GM12892 (cell line): ENCODE measurements at regions not wholly inside any gene's neighbourhood (a gene's known extent, or its start where the extent isn't known, plus 50 kb on each side); places are given as distances from the start of the nearest gene placed in this dataset.
"Not testable (repeated sequence)": the region's sequence is repeated elsewhere in the genome, so short reads cannot be mapped to it uniquely, and the experiment has no call there.

Experiments
- DNase-seq: peaks from one replicate; pipeline ENCODE4 v3.0.0; 2011; ENCODE audit not compliant: insufficient read length
- FAIRE-seq: peaks from 2 replicates; lab custom pipeline; 2011; peaks lifted over from hg19 to GRCh38; lab: Jason Lieb, UNC
- POLR2A ChIP-seq: IDR thresholded peaks from 2 replicates; pipeline ENCODE4 v1.6.1; 2011; ENCODE audit warnings: low read depth, low read length, control low read depth
- POLR2AphosphoS5 ChIP-seq: IDR thresholded peaks from 2 replicates; pipeline ENCODE4 v1.6.1; 2011; ENCODE audit warnings: low read depth, low read length, control low read depth
- TAF1 ChIP-seq: IDR thresholded peaks from 2 replicates; pipeline ENCODE4 v1.6.1; 2011; ENCODE audit warnings: low read depth, mild to moderate bottlenecking, control low read depth, low read length, borderline replicate concordance

DNA sequence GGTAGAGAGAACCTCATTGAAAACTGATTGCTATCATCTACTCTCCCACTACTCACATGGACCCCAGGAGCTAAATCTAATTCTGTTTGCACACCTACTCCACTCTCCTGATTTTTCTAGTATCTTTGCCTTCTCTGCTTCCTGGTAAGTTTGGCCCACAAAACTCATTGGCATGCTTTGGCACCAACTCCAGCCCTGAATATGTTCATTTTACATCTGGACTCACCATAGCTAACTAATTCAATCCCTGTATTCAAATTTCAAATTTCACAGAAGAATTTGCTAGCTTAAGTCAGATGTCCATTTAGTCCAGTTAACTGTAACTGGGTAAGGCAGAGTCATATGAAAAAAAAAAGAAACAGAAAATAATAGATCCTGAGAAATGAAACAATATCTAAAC is 442.1 kb downstream of the SUCLG1 start:
- DNase-seq (no peak), FAIRE-seq (no peak)
- TF ChIP-seq POLR2A (no peak), POLR2AphosphoS5 (no peak), TAF1 (no peak)

DNA sequence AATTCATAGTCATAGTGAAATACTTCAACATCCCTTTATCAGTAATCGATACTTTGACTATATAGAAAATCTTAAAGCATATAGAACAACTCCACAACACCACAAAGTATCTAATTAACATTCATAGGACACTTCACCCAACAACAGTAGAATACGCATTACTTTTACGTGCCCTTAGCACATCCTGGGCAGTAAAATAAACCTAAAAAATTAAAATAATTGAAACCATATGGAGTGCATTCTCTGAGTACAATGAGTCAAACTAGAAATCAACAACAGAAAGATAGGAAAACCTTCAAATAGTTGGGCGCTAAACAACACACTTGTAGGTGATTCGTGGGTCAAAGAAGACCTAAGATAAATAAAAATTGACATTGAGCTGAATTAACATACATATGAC is 442.9 kb downstream of the SUCLG1 start:
- DNase-seq (no peak), FAIRE-seq (no peak)
- TF ChIP-seq POLR2A, result no peak
- no peak for TF ChIP-seq POLR2AphosphoS5
- TF ChIP-seq TAF1, result no peak

DNA sequence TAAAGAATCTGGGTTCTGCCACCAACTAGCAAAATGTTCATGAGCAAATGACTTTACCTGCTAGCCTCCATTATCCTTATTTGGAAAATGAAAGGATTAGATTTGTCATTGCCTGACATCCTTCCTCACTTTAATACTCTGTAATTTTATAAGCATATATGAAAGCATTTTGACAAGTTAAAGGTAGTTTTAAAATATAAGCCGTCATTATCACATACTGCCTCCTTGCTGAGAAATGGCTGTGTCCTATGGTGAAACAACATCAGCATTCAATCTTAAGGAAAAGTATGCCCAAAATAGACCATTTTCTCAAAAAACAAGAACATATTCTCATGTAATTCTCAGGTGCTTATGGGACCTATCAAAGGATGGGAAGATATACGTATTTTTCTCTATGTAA is 461.2 kb downstream of the SUCLG1 start:
- TF ChIP-seq POLR2A (no peak), TAF1 (no peak), POLR2AphosphoS5 (no peak)
- FAIRE-seq (no peak), DNase-seq (no peak)

DNA sequence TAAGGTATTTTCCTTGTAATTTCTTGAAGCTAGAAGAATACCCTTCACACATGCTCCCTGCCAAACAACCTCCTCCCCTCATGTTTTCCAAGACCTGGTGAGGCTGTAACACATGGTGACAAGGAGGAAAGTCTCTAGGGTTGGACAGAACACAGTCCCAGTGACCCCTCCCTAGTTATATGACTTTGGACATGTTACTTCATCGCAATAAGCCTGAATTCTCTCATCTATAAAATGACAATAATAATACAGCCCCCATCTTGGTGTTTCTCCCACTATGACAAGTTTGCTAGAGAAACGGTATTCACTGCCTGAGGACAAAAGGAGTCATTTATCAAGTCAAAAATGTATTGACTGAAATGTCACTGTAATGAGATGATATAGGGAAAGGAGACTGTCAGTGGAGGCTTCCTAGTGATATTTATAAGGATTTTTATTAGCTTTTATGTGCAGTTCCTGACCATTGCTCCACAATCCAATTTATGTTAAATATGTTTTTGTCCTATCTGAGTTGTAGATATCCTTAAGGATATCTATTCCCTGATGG is 464.4 kb downstream of the SUCLG1 start:
- DNase-seq, result no peak
- FAIRE-seq, result no peak
- TF ChIP-seq POLR2AphosphoS5, result no peak
- TF ChIP-seq TAF1, result no peak
- TF ChIP-seq POLR2A, result no peak

DNA sequence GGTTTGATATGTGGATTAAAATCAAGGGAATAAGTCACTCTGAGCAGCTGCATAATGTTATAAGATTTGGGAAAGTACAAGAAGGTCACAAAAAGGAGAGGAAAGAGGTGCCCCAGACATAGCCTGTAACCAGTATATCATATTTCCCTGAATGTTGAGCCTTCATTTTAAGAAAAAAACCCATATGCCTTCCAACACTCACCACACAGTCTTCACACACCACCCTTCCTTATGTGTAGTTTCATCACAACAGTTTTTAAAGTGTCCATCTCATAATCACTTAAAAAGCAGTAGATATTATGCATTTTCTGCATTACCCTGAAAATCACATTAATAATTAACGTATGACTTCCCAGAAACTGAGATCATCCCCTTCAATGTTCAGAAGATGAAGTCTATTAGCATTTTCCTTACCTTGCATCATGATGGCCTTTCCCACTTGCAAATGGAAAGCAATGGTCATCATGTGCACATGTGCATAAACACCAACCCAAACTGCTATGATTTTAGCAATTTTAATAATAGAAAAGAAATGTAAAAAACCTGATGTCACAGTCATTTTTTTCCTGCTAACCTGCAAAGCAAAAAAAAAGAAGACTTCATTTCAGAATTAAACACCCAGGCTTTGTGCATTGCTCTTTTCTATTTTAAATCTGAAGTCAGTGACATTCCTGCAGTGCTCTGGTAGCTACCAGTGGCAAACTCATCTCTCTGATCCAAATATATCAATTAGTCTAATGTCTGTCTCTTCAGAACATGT is 465.0 kb downstream of the SUCLG1 start:
- TF ChIP-seq POLR2AphosphoS5 (no peak), TAF1 (no peak), POLR2A (no peak)
- FAIRE-seq (no peak), DNase-seq (no peak)

DNA sequence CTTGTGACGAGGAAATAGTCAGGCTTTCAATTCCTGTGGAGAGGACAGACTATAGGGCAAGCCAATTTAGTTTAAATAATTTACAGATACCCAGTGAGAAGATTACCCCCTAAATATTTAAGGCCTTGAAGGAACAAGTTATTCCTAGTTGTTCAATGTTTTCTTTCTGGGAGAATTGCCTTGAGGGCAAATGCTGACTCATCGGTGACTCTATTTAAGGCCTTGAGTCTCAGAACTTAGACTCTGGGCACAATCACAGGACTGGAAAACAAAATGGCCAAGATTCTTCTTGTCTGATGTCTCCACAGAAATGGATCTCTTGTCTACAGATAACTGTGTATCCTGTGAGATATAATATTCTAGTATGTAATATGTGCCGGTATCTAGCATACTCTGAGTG is 467.1 kb downstream of the SUCLG1 start:
- FAIRE-seq, result no peak
- TF ChIP-seq POLR2AphosphoS5 (no peak), TAF1 (no peak), POLR2A (no peak)
- no peak for DNase-seq

DNA sequence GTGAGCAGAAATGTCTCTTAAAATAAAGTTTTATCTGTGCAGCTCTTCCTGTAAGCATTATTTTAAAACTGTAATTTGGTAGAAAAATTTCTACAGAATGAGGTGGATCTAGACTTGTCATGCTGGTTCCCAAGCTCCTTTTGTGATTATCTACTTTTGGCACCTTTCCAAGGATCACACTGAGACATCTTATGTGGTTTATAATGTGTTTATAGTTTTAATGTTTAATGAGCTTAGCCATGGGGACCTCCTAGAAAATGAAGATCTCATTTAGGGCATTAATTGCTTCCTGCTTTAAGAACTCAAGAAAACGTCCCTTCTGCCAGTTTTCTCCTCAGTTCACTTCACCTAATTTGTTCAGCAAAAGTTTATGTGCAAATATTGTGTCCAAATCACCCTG is 468.4 kb downstream of the SUCLG1 start:
- FAIRE-seq (no peak), DNase-seq (no peak)
- TF ChIP-seq POLR2A (no peak), POLR2AphosphoS5 (no peak)

DNA sequence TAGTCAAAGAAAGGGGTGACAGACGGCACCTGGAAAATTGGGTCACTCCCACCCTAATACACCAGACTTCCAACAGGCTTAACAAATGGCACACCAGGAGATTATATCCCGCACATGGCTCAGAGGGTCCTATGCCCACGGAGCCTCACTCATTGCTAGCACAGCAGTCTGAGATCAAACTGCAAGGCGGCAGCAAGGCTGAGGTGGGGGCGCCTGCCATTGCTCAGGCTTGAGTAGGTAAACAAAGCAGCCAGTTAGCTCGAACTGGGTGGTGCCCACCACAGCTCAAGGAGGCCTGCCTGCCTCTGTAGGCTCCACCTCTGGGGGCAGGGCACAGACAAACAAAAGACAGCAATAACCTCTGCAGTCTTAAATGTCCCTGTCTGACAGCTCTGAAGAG is 482.5 kb downstream of the SUCLG1 start:
- DNase-seq, FAIRE-seq: not testable (repeated sequence)

DNA sequence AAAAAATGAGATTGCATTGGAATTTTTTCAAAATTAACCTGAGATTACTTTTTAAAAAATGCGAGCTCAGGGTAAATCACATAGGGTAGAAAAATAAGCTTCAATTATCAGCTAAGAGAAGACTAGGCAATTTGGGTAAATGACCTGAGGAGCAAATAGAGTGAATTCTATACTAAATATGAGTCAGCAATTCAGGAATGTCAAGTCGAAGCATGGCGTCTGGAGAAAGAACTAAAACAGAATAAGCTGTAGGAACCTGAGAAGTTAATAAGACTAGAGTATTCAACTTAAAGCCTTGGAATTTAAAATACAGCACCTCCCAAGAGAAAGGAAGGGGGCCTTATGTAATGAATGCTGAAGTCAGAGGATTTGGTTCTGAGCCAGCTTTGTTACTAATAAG is 487.0 kb downstream of the SUCLG1 start:
- FAIRE-seq, result no peak
- DNase-seq, result no peak
- no peak for TF ChIP-seq POLR2AphosphoS5
- no peak for TF ChIP-seq POLR2A

DNA sequence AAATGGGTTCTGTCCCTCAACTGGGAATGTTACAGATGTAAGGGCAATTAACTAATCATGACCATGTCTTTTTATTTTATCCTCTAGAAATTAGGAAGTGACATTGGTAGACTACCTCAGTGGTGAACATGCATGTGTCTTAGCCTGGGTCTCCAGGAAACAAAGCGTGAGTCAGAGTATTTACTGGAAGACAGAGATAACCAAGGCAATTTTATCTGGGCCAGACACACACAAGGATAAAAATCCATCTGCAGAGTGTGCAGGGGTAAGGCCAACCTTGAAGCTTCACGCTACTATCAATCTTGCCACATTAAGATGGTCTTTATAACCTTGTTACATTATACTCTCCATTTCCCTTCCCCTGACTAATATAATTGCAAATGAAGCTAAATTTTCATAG is 487.5 kb downstream of the SUCLG1 start:
- no peak for TF ChIP-seq TAF1
- TF ChIP-seq POLR2AphosphoS5, result no peak
- TF ChIP-seq POLR2A, result no peak
- no peak for FAIRE-seq
- no peak for DNase-seq

DNA sequence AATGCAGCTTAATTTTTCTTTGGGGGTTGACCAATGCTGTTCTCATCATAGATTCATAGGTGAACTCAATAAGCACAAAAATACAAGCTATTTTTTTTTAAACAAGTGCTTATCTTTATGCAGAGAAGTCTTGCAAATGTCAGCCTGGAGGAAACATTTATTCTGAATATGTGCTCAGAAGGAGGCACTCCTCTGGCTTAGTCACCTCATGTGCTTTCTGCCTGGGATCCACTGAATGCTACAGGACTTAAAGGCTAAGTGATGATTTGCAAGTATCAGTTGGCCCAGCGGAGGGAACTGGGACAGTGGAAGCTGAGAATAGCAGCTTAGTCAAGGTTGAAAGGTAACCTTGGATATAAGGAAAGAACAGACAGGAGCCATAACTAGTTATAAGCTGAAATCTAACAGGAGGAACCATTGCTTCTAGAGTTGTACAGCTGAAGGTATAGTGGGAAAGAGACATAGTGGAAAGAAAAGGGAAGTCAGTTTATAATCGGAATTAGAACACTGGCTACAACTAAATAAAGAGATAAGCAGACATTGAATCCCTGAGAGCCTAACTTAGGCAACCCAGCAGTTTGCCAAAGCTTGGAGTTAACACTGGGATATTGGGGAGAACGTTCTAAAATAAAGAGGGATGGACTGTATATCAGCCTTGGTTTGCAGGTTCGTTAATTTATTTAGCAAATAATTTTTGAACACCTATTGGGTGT is 488.7 kb downstream of the SUCLG1 start:
- TF ChIP-seq POLR2AphosphoS5 (no peak), POLR2A (no peak), TAF1 (no peak)
- FAIRE-seq (no peak), DNase-seq (no peak)

DNA sequence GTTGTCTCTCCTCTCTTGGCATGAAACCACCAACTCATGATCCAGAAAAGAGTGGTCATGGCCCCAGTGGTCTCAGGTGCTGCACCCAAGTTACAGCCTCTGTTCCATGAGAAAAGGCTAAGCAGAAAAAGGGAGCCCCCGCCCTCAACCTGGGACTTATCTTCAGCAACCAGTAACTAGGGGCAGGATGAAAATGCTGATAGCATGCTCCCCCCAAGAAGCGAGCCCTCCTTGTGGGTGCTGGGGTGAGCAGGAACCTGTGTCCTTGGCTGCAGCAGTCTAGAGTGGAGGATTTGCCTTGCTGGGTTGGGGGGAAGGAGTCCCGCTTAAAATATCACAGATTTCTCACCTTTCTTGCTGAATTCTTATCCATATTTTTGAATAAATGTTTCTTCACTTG is 490.0 kb downstream of the SUCLG1 start:
- TF ChIP-seq TAF1, result no peak
- no peak for TF ChIP-seq POLR2AphosphoS5
- no peak for TF ChIP-seq POLR2A
- DNase-seq (no peak), FAIRE-seq (no peak)

DNA sequence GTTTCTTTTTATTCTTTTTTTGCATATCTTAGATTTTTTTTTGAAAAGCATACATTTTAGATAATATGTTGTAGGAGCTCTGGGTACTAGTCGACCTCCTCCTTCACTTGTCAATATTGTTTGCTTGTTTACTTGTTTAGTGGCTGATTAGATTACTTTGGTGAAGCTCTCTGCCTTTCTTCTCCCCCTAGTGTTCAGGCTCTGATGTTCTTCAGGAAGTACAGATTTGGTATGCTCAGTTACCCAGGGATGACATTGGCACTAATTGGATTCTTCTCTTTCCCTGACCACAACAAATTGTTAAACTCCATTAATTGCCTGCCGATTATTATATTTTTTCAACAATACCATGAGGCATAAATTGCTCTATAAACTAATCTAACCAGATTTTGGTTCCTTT is 491.2 kb downstream of the SUCLG1 start:
- FAIRE-seq (no peak), DNase-seq (no peak)
- TF ChIP-seq POLR2A (no peak), TAF1 (no peak), POLR2AphosphoS5 (no peak)

DNA sequence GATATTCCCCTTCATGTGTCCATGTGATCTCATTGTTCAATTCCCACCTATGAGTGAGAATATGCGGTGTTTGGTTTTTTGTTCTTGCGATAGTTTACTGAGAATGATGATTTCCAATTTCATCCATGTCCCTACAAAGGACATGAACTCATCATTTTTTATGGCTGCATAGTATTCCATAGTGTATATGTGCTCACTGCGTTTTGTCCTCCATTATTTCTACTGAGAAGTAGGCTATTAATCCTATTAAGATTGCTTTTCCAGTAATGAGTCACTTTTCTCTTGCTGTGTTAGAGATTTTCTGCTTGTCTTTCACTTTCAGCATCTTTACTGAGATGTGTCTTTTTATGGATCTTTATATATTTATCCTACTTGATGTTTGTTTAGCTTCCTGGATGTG is 492.1 kb downstream of the SUCLG1 start:
- DNase-seq, FAIRE-seq: not testable (repeated sequence)
